NCI-H226 (cell line): ENCODE measurements at regions not wholly inside any gene's neighbourhood (a gene's known extent, or its start where the extent isn't known, plus 50 kb on each side); places are given as distances from the start of the nearest gene placed in this dataset.

Experiments used
- DNase-seq: peaks from one replicate; pipeline ENCODE4 v3.0.0-alpha.2; 2015

- DNase-seq: no peak
Observed at GRCh38 chr4:187193141-187193540, 469.5 kb upstream of the FAT1 start.

GRCh38 chr4:187204389-187204918, 480.8 kb upstream of the FAT1 start:
- DNase-seq: no peak

GRCh38 chr4:187207931-187208330, 484.3 kb upstream of the FAT1 start:
- DNase-seq: no peak

- DNase-seq: no peak
Observed at GRCh38 chr4:187208651-187209050, 485.0 kb upstream of the FAT1 start.

- no peak for DNase-seq
Observed at GRCh38 chr4:187209921-187210613, 486.4 kb upstream of the FAT1 start.

- no peak for DNase-seq
Observed at GRCh38 chr4:187212446-187213080, 488.9 kb upstream of the FAT1 start.

GRCh38 chr4:187215438-187215837, 491.8 kb upstream of the FAT1 start:
- DNase-seq: no peak

GRCh38 chr4:187218705-187219245, 495.1 kb upstream of the FAT1 start:
- no peak for DNase-seq

GRCh38 chr4:187224560-187224959, 500.9 kb upstream of the FAT1 start:
- DNase-seq: no peak

- DNase-seq: no peak
Observed at GRCh38 chr4:187227907-187228704, 504.4 kb upstream of the FAT1 start.

GRCh38 chr4:187232196-187232595, 508.5 kb upstream of the FAT1 start:
- DNase-seq: no peak

GRCh38 chr4:187232796-187233195, 509.1 kb upstream of the FAT1 start:
- no peak for DNase-seq

GRCh38 chr4:187235456-187236170, 512.0 kb upstream of the FAT1 start:
- DNase-seq: no peak

- DNase-seq: no peak
Observed at GRCh38 chr4:187236209-187236890, 512.7 kb upstream of the FAT1 start.

- DNase-seq: no peak
Observed at GRCh38 chr4:187238646-187239045, 515.0 kb upstream of the FAT1 start.

GRCh38 chr4:187251896-187252295, 528.2 kb upstream of the FAT1 start:
- DNase-seq: no peak

- no peak for DNase-seq
Observed at GRCh38 chr4:187256897-187257296, 533.2 kb upstream of the FAT1 start.

- DNase-seq: no peak
Observed at GRCh38 chr4:187258651-187259401, 535.2 kb upstream of the FAT1 start.

GRCh38 chr4:187268940-187269339, 545.3 kb upstream of the FAT1 start:
- no peak for DNase-seq

- no peak for DNase-seq
Observed at GRCh38 chr4:187270154-187270553, 546.5 kb upstream of the FAT1 start.

- DNase-seq: no peak
Observed at GRCh38 chr4:187271848-187272247, 548.2 kb upstream of the FAT1 start.
